ENCODE measurements at regions not wholly inside any gene's neighbourhood (a gene's known extent, or its start where the extent isn't known, plus 50 kb on each side); places are given as distances from the start of the nearest gene placed in this dataset.
A peak's percentile ranks its signal among the peaks of the same experiment; 100 is the strongest.

DNA sequence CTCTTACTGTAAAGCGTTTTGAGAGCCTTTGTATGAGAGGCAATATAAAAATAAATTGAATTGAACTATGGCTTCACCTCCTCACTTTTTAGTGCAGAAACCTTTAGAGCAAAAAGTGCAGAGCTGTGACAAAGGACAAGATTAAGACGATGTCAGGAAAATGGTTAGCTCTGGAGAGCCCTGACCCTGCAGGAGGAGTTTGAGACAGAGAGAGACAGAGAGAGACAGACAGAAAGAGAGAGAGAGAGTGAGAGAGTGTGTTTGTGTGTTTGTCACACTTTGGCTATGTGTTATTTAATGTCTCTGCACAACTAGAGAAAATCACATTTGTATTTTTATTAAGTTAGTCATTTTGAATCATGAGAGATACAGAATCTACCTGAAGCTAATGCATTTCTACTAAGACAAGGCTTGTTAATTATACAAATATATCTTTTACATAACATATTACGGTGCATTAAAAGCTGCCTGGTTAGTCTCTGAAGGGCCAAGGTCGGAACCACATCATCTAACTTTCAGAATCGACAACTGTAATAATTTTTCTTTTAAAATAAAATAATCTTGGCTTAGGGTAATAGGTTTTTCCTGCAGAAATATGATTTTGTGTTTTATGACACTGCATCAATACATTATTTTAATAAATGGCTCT lies 423.5 kb upstream of the ZEB2 start:
- ChIA-PET POLR2A (interaction anchor here (0.7 to 1.4 kb wide), 4 partner anchors 13 to 283 kb away, joined by 3 to 4 read pairs (median 3); no protein-coding TSS in a partner anchor), CTCF (interaction anchor here (0.6 kb wide), 1 partner anchor 67 kb away, joined by 3 read pairs; no protein-coding TSS in a partner anchor)
- DNase-seq (ENCODE audit: unreplicated experiment) = no peak

DNA sequence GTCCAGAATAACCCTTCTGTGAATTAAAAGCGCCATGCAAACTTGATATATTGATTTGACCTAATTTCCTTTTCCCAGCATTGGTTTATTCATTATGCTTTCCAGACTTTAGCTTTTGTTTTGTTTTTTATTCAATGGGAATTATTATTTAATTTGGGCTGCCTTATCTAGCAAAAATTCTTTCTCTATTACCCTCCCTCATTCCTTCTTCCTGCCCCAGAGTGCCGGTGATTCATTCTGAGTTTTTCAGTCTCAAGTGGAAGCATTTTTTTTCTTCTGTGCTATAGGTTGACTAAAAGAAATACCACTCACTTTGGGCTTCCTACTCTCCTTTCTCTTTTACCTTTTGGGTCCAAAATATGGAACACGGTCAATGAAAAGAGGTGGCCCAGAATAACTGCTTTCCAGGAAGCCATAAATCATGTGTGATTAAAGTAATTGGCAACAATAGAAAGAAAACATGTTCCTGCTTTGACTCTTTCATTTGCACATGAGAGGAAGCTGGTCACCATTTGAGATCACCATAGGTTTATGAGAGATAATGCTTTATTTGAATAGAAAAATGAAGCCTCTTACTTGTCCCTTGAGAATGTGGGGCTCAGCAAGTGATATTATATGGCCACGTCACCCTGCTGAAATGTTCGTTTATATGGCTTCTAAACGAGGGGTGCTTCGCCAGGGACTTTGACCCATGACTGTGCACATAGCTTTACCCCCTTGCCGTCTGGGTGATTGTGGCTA lies 422.8 kb upstream of the ZEB2 start:
- CTCF ChIA-PET = no interaction called here
- POLR2A ChIA-PET = interaction anchor here (0.6 to 1.4 kb wide), 3 partner anchors 17 to 282 kb away, joined by 3 read pairs; no protein-coding TSS in a partner anchor
- no TSS peak for BruUV-seq (replicated peaks)
- Mint-ChIP-seq H3K4me3 (ENCODE audit: unreplicated experiment) (no peak overlapping the region), H3K27me3 (ENCODE audit: insufficient read depth, unreplicated experiment) (no peaks in the 10 kb centered on the region), H3K9me3 (ENCODE audit: unreplicated experiment) (no peaks in the 10 kb centered on the region), H3K4me1 (ENCODE audit: insufficient read depth, unreplicated experiment) (peaks cover 32% of the 10 kb centered on the region), H3K36me3 (ENCODE audit: insufficient read depth, unreplicated experiment) (no peaks in the 10 kb centered on the region), H3K27ac (ENCODE audit: low read depth, unreplicated experiment) (peak overlapping the region; percentile 2)
- intact Hi-C loops (cut with micrococcal nuclease) = no loop called here
- TF ChIP-seq, protein P1, sequence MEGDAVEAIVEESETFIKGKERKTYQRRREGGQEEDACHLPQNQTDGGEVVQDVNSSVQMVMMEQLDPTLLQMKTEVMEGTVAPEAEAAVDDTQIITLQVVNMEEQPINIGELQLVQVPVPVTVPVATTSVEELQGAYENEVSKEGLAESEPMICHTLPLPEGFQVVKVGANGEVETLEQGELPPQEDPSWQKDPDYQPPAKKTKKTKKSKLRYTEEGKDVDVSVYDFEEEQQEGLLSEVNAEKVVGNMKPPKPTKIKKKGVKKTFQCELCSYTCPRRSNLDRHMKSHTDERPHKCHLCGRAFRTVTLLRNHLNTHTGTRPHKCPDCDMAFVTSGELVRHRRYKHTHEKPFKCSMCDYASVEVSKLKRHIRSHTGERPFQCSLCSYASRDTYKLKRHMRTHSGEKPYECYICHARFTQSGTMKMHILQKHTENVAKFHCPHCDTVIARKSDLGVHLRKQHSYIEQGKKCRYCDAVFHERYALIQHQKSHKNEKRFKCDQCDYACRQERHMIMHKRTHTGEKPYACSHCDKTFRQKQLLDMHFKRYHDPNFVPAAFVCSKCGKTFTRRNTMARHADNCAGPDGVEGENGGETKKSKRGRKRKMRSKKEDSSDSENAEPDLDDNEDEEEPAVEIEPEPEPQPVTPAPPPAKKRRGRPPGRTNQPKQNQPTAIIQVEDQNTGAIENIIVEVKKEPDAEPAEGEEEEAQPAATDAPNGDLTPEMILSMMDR (IDR thresholded peaks at IDR 0.05; ENCODE audit: unreplicated experiment) = no peak
- peak; percentile 21 for DNase-seq (ENCODE audit: unreplicated experiment)

More for the DNA sequence above, 423.5 kb upstream of the ZEB2 start:
- intact Hi-C loops (cut with micrococcal nuclease) = no loop called here
- no peaks in the 10 kb centered on the region for H3K27me3 Mint-ChIP-seq (ENCODE audit: insufficient read depth, unreplicated experiment)
- no peaks in the 10 kb centered on the region for H3K9me3 Mint-ChIP-seq (ENCODE audit: unreplicated experiment)
- no peaks in the 10 kb centered on the region for H3K36me3 Mint-ChIP-seq (ENCODE audit: insufficient read depth, unreplicated experiment)
- BruUV-seq (replicated peaks) = no TSS peak
- H3K4me3 Mint-ChIP-seq (ENCODE audit: unreplicated experiment) = no peak overlapping the region
- peak overlapping the region; percentile 2 for H3K27ac Mint-ChIP-seq (ENCODE audit: low read depth, unreplicated experiment)
- TF ChIP-seq, protein P1 (IDR thresholded peaks at IDR 0.05; ENCODE audit: unreplicated experiment) = no peak
- H3K4me1 Mint-ChIP-seq (ENCODE audit: insufficient read depth, unreplicated experiment) = peaks cover 25% of the 10 kb centered on the region

DNA sequence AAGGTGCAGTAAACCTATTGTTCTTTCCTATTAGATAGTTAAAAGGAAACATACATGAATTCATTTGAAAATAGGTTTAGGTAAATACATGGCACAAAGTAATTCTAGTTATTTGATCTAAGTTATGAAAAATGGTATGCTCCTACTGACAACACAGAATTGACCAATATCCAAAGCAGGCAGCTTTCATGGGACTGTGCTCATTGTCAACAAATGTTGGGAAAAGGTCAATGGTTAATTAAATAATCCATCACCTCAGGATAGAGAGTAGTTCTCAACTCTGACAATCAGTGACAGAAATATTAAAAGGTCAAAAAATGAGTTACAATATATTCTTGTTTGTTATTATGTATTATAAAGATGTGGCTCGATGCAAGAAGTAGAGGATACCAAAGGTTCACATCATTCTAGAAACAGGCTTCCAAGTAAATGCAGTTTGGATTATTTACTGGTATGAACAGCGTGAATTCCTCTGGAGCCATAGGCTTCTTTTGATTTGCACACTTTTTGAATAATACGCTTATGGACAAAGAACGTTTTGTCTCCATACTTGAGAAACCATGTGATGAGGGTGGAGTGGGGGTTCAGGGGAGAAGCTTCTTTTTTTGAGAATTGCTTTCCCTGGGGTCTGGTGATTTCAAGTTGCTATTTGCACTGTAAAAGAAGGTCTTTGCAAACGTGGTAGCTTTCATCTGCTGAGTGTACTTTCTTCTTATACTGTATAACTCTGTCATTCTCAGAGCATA lies 422.0 kb upstream of the ZEB2 start:
- ChIA-PET POLR2A (interaction anchor here (0.6 kb wide), 1 partner anchor 52 kb away, joined by 3 read pairs; no protein-coding TSS in a partner anchor), CTCF (no interaction called here)
- peak overlapping the region; percentile 2 for H3K27ac Mint-ChIP-seq (ENCODE audit: low read depth, unreplicated experiment)
- H3K4me3 Mint-ChIP-seq (ENCODE audit: unreplicated experiment) = no peak overlapping the region
- no TSS peak for BruUV-seq (replicated peaks)
- H3K9me3 Mint-ChIP-seq (ENCODE audit: unreplicated experiment) = no peaks in the 10 kb centered on the region
- H3K4me1 Mint-ChIP-seq (ENCODE audit: insufficient read depth, unreplicated experiment) = peaks cover 26% of the 10 kb centered on the region
- intact Hi-C loops (cut with micrococcal nuclease) = no loop called here
- H3K27me3 Mint-ChIP-seq (ENCODE audit: insufficient read depth, unreplicated experiment) = no peaks in the 10 kb centered on the region
- TF ChIP-seq, protein P1 (IDR thresholded peaks at IDR 0.05; ENCODE audit: unreplicated experiment) = no peak
- no peak for DNase-seq (ENCODE audit: unreplicated experiment)
- no peaks in the 10 kb centered on the region for H3K36me3 Mint-ChIP-seq (ENCODE audit: insufficient read depth, unreplicated experiment)

DNA sequence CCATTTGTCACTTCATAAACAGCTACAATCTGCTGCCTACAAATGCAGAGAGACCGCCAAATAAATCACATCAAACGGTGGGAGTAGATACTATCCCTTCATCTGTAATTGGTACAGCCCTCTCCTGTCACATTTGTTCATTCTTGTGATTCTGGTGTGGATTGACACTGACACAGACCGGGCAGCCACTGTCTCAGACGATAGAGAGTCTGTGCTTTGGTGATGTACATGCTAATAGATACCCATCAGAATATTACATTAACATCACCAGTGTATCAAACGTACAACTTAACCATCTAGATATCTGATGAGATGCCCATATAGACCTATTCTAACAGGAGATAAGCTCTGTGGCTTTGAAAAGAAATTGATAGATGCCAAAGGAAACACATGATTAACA lies 419.7 kb upstream of the ZEB2 start:
- Mint-ChIP-seq H3K36me3 (ENCODE audit: insufficient read depth, unreplicated experiment) (no peaks in the 10 kb centered on the region), H3K9me3 (ENCODE audit: unreplicated experiment) (no peaks in the 10 kb centered on the region), H3K4me1 (ENCODE audit: insufficient read depth, unreplicated experiment) (peaks cover 24% of the 10 kb centered on the region), H3K4me3 (ENCODE audit: unreplicated experiment) (no peak overlapping the region), H3K27ac (ENCODE audit: low read depth, unreplicated experiment) (no peak overlapping the region), H3K27me3 (ENCODE audit: insufficient read depth, unreplicated experiment) (no peaks in the 10 kb centered on the region)
- intact Hi-C loops (cut with micrococcal nuclease) = no loop called here
- ChIA-PET CTCF (interaction anchor here (0.5 kb wide), 1 partner anchor 20 kb away, joined by 3 read pairs; no protein-coding TSS in a partner anchor), POLR2A (interaction anchor here (1.6 kb wide), 1 partner anchor 122 kb away, joined by 5 read pairs; no protein-coding TSS in a partner anchor)
- DNase-seq (ENCODE audit: unreplicated experiment) = no peak
- BruUV-seq (replicated peaks) = no TSS peak
- TF ChIP-seq, protein P1 (IDR thresholded peaks at IDR 0.05; ENCODE audit: unreplicated experiment) = no peak

Measured in MCF 10A (cell line).